ENCODE measurements at regions not wholly inside any gene's neighbourhood (a gene's known extent, or its start where the extent isn't known, plus 50 kb on each side); places are given as distances from the start of the nearest gene placed in this dataset.

- Mint-ChIP-seq H3K27ac (no peak overlapping the region), H3K27me3 (ENCODE audit: low read depth) (peaks cover 5% of the 10 kb centered on the region), H3K36me3 (no peaks in the 10 kb centered on the region), H3K4me1 (peaks cover 19% of the 10 kb centered on the region), H3K4me3 (no peak overlapping the region), H3K9me3 (no peaks in the 10 kb centered on the region)
- no peak for DNase-seq (ENCODE audit: low spot score in 2 of 2, unreplicated experiment in 2 of 2)
- no peak for TF ChIP-seq CTCF (IDR thresholded peaks at IDR 0.05; ENCODE audit: unreplicated experiment)
Measured at GRCh38 chr14:66066981-66067776, 419.0 kb upstream of the CCDC196 start.

- Mint-ChIP-seq H3K4me3 (no peak overlapping the region), H3K36me3 (no peaks in the 10 kb centered on the region), H3K27me3 (ENCODE audit: low read depth) (peaks cover 5% of the 10 kb centered on the region), H3K4me1 (peaks cover 19% of the 10 kb centered on the region), H3K9me3 (no peaks in the 10 kb centered on the region), H3K27ac (no peak overlapping the region)
- no peak for TF ChIP-seq CTCF (IDR thresholded peaks at IDR 0.05; ENCODE audit: unreplicated experiment)
- DNase-seq (ENCODE audit: low spot score in 2 of 2, unreplicated experiment in 2 of 2), result no peak
Measured at GRCh38 chr14:66069036-66069435, 417.1 kb upstream of the CCDC196 start.

GRCh38 chr14:66069830-66070541 is 416.2 kb upstream of the CCDC196 start:
- peaks cover 5% of the 10 kb centered on the region for H3K27me3 Mint-ChIP-seq (ENCODE audit: low read depth)

GRCh38 chr14:66070542-66071319 is 415.4 kb upstream of the CCDC196 start:
- Mint-ChIP-seq H3K4me1 (peaks cover 28% of the 10 kb centered on the region), H3K4me3 (no peak overlapping the region), H3K27ac (no peak overlapping the region), H3K27me3 (ENCODE audit: low read depth) (peaks cover 5% of the 10 kb centered on the region), H3K9me3 (no peaks in the 10 kb centered on the region), H3K36me3 (no peaks in the 10 kb centered on the region)
- DNase-seq (ENCODE audit: low spot score in 2 of 2, unreplicated experiment in 2 of 2), result peak in 1 of 2 experiments; percentile 79
- TF ChIP-seq CTCF (IDR thresholded peaks at IDR 0.05; ENCODE audit: unreplicated experiment), result peak; percentile 82

More at GRCh38 chr14:66069830-66070541, 416.2 kb upstream of the CCDC196 start:
- Mint-ChIP-seq H3K4me1 (peaks cover 23% of the 10 kb centered on the region), H3K9me3 (no peaks in the 10 kb centered on the region), H3K4me3 (no peak overlapping the region), H3K36me3 (no peaks in the 10 kb centered on the region), H3K27ac (no peak overlapping the region)
- DNase-seq (ENCODE audit: low spot score in 2 of 2, unreplicated experiment in 2 of 2), result no peak
- no peak for TF ChIP-seq CTCF (IDR thresholded peaks at IDR 0.05; ENCODE audit: unreplicated experiment)

- H3K27me3 Mint-ChIP-seq (ENCODE audit: low read depth), result peaks cover 5% of the 10 kb centered on the region
Measured at GRCh38 chr14:66072190-66073084, 413.7 kb upstream of the CCDC196 start.

More at GRCh38 chr14:66072190-66073084, 413.7 kb upstream of the CCDC196 start:
- no peaks in the 10 kb centered on the region for H3K36me3 Mint-ChIP-seq
- H3K27ac Mint-ChIP-seq, result no peak overlapping the region
- no peak overlapping the region for H3K4me3 Mint-ChIP-seq
- peaks cover 40% of the 10 kb centered on the region for H3K4me1 Mint-ChIP-seq
- no peak for DNase-seq (ENCODE audit: low spot score in 2 of 2, unreplicated experiment in 2 of 2)
- no peaks in the 10 kb centered on the region for H3K9me3 Mint-ChIP-seq
- TF ChIP-seq CTCF (IDR thresholded peaks at IDR 0.05; ENCODE audit: unreplicated experiment), result no peak
